M059J (cell line): ENCODE measurements at regions not wholly inside any gene's neighbourhood (a gene's known extent, or its start where the extent isn't known, plus 50 kb on each side); places are given as distances from the start of the nearest gene placed in this dataset.
A peak's percentile ranks its signal among the peaks of the same experiment; 100 is the strongest.
"Not testable (repeated sequence)": the region's sequence is repeated elsewhere in the genome, so short reads cannot be mapped to it uniquely, and the experiment has no call there.

Experiments used
- DNase-seq: peaks from one replicate; pipeline ENCODE4 v3.0.0-alpha.2; 2012; ENCODE audit warnings: low read depth

DNA sequence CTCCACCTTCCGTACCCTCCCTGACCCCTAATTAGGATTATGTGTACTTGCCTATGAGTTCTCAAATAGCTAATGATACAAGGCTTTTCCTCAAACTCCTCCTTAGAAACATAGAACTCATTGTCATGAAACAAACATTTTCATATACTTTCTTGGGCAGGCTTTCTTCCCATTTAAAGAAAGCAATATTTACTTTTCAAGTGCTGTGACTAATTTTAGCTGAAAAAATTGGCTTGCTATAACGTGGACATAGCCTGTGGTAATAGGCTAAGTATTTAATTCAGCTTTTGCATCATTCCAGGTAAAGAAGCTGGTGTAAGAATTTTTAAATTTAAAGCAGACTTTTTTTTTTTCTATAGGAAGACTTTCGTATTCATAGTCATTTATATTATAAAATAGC lies 208.7 kb downstream of the SOX2 start:
- no peak for DNase-seq

- no peak for DNase-seq
These were observed 209.5 kb downstream of the SOX2 start for GRCh38 chr3:181921220-181921619.

DNA sequence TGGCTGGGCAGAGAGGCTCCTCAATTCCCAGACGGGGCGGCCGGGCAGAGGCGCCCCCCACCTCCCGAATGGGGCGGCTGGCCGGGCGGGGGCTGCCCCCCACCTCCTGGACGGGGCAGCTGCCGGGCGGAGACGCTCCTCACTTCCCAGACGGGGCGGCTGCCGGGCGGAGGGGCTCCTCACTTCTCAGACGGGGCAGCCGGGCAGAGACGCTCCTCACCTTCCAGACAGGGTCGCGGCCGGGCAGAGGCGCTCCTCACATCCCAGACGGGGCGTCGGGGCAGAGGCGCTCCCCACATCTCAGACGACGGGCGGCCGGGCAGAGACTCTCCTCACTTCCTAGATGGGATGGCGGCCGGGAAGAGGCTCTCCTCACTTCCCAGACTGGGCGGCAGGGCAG lies 214.1 kb downstream of the SOX2 start:
- not testable (repeated sequence) for DNase-seq

DNA sequence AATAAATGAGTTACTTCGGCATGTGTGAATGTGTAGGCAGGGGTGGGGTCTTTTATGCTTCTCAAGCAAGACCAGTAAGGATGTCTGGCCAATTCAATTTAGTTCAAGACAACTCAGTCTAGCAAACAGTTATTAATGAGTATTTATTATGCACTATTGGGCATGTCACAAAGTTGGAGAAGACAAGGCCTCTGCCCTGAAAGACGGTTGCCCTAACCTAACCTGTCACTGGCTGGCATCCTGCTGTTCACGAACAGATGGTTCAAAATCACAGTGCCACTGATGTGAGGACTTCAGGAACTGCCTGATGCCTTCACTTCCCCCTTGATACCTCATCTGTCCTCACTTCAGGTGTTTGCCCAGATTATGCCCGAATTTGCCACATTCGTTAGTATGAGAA lies 217.8 kb downstream of the SOX2 start:
- no peak for DNase-seq

- no peak for DNase-seq
These were observed 218.4 kb downstream of the SOX2 start for GRCh38 chr3:181930105-181930504.

DNA sequence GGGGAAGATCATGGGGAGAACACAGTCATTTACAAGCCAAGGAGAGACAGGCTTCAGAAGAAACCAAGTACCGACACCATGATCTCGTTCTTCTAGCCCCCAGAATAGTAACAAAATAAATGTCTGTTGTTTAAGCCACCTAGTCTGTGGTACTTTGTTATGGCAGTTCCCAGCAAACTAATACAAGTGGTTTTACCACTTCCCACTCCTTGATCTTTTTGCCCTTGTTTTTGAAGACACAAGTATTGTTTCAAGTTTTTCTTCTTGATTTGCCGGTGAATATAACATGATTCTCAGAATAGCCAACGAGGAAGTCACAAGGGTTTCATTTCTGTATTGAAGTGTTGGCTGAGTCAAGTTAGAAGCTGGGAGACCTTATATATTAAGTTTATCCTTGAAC lies 220.3 kb downstream of the SOX2 start:
- DNase-seq: no peak

DNA sequence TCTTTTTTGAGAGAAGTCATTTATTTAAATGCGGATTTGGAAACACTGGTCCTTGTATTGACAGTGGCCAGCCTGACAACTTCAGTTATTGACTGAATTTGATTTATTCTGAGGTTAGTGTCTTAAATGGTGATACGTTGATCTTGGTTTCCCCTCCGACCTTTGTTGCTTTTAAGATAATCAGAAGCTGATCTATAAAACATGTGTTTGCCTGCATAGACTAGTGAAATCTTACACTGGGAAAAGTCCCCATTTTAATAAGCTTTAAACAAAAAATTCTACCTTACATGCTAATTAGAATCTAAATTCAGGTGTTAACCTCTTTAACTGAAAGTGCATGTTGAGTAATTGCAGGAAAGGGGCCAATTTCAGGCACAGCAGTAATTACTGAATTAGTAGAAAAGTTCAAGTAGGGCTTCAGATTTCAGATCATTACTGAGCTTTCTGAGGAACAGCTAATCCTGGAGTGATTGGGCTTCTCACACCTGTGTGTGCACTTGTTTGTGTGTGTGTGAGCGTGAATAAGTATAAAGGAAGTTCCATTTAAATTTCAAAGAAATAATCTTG lies 221.4 kb downstream of the SOX2 start:
- DNase-seq: no peak

DNA sequence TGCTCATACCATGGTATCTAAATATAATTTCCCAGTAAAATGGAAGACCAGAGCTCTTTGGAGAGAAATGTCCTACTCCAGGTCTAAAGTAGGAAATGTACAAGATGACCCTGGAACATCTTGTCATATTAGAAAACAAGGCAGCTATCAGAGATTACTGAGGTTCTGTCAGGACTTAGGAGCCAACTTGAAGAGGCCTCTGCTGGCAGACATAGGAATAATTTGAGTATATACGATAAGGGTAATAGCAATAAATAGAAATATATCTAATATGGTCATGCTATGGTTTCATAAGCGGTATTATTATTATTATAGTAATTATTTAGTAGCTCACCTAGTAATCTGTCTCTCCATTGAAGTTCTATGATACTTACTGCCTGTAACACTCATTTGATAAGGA lies 224.2 kb downstream of the SOX2 start:
- no peak for DNase-seq

DNA sequence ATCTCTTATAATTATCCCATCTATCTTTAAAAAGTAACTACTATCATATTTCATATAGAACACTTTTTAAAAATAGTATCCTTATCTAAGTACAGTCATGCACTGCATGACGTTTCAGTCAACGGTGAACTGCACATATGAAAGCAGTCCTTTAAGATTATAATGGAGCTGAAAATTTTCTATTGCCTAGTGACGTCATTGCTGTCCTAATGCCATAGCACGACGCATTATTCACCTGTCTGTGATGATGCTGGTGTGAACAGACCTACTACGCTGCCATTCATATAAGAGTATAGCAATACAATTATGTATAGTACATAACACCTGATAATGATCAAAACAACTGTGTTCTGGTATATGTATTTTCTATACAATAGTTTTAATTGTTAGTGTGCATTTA lies 225.0 kb downstream of the SOX2 start:
- no peak for DNase-seq

- peak; percentile 30 for DNase-seq
These were observed 226.9 kb downstream of the SOX2 start for GRCh38 chr3:181938580-181938979.

DNA sequence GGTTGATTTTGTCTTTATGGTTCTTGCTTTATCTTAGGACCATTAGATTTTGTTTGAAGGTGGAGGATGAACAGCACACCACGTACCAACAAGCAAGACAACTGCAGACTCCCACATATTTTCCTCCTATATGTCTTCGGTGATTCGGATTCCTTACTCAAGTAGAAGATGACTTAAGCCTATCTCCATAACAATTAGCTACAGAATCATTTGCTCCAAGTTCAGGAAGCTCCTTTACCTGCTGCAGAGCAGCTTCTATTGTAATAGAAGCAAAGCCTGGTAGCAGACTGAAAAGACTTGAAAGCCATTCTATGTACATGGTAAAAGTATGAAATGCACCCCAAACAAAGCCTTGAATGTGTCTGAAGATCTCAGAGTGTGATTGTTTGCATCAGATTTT lies 229.0 kb downstream of the SOX2 start:
- DNase-seq: no peak

- DNase-seq: no peak
These were observed 229.5 kb downstream of the SOX2 start for GRCh38 chr3:181941250-181941649.

GRCh38 chr3:181943285-181943684 lies 231.6 kb downstream of the SOX2 start:
- no peak for DNase-seq

DNA sequence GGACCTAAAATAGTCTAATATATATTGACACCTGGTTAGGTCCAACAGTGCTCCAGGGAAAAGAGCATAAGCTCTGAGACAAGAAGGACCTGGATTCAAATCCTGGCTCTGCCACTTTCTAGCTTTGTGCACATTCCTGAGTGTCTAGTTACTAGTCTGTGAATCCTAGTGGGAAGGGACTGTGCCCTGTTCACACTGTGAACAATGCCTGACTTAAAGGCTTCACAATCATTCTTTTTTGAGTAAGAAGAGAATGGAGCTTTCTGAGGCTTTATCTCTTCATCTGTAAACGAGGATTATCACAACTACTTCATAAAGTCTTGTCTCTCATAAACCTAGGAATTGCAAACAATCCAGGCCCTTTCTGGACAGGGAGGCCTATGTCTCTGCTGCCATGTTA lies 235.9 kb downstream of the SOX2 start:
- no peak for DNase-seq

GRCh38 chr3:181948286-181948685 lies 236.6 kb downstream of the SOX2 start:
- DNase-seq: no peak

- peak; percentile 63 for DNase-seq
These were observed 240.5 kb downstream of the SOX2 start for GRCh38 chr3:181952221-181952620.

DNA sequence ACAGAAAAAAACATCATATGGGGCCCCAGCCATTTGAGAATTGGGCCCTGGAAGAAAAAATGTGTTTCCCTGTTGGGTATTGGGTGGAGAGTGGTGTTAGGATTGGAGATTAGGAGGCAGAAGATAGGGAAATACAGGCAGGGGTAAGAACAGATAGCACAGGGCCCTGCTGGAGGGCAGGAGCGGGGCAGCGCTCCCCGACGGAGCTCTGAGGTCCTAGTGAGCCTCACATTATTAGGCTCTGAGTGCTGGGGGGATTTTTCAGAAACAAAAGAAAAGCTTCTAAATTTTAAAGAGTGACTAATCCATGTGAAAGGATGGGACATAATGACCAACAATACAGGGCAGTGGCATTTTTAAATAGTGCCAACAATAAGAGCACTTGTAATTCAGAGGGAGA lies 241.2 kb downstream of the SOX2 start:
- no peak for DNase-seq

GRCh38 chr3:181955566-181955965 lies 243.8 kb downstream of the SOX2 start:
- DNase-seq: no peak

DNA sequence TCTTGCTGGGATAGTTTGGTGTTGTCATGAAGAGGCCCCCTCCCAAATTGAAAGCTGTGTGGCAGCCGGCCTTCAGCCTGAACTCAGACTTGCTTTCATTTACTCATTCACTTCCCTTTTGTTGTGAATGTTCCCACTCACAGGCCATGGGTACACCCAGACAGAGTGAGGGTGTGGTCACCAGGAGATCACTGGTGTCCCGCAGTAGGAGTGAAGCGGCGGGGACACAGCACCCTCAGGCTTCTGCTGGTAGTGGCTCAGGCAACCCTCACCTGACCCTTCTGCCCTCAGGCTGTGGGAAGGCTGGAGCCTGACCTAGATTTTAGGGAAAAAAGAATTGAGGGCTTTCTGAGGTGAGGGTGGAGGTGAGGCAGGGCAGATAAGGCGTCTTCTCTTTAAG lies 244.4 kb downstream of the SOX2 start:
- no peak for DNase-seq

DNA sequence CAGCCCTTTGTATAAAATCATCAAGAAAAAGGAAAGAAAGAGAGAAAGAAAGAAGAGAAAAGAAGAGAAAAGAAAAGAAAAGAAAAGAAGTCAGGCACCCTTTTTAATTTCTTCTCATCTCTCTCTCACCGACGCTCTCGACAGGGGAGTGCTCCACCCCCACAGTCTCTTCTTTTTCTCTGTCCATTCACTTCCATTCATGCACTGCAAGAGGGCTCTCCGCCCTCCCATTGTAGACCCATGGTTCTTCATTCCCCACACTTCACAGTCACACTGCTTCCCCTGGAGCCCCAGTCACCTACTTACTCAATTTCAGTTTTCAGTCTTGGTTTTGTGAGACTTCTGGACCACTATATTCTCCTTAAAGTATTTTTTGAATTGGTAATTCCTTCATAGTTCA lies 254.7 kb downstream of the SOX2 start:
- no peak for DNase-seq

DNA sequence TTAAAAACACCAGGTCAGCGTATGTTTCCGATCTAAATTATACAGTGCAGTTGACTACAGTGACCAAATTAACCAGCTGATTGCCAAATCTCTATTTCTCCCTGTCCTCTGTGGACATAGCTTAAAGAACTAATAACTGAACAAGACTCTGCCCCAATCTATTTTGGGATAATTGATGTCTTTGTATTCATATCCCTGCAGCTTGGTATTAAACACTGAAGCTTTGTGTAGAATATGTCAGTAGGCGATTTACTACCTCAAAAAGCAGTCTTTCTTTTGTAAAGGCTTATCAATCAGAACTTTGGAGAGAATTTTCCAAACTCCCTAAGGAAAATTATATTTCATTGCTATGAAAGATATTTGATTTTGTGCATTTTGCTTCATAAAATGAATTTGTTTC lies 258.2 kb downstream of the SOX2 start:
- DNase-seq: no peak

GRCh38 chr3:181971424-181971823 lies 259.7 kb downstream of the SOX2 start:
- no peak for DNase-seq

DNA sequence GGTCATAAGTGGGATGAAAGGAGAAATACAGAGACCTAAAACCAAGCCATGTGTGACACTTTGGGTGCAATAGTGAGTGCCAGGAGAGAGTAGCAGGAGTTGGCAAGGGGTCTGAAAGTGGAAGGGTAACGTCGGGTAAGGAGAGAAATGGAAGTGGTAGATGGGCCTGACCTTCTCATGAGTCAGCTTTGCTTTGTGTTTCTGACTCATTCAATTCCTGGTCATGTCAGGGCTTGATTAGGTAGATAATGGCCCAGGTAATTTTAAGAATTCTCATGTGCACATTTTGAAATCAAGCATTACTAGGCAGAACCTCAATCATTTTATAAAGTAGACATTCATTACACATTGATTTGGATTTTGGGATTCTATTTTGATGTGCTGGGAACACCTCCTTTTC lies 262.5 kb downstream of the SOX2 start:
- peak; percentile 17 for DNase-seq

DNA sequence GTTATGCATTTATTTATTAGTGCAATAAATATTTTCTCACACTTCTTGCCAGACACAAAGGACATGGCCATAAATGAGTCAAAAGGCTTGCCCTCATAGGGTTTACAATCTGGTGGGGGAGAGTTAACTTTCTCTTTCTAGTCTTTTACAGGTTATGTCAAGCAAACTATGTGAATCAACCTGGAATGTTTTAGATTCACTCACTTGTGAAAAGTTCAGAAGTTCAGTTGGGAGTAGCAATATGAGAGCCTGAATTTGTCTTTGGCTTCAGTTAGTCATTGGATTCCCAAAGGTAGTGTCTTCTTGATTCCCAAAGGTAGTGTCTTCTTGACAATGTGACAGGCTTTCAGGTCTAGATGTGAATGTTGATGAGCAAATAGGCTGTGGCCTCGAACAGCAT lies 264.8 kb downstream of the SOX2 start:
- no peak for DNase-seq

DNA sequence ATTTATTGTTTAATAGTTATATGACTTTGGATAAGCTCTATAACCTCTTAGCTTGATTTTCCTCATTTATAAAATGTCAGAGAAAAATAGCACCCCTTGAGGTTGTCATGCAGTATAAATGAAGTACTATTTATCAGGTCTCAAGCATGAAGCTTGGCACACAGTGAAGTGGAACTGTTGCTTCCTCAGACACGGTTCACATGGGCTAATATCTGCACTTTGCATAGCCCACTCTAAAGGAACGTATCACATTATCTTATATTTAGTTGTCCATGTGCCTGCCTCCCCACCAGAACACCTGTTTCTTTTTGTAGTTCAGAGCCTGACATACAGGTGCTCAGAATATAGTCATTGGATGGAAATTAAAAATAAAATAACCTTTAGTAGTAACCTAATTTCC lies 273.7 kb downstream of the SOX2 start:
- DNase-seq: no peak
